H1 (cell line): ENCODE measurements at regions not wholly inside any gene's neighbourhood (a gene's known extent, or its start where the extent isn't known, plus 50 kb on each side); places are given as distances from the start of the nearest gene placed in this dataset.

ENCODE experiments used
- CHD1 ChIP-seq: IDR thresholded peaks from 2 replicates; pipeline ENCODE4 v1.6.1; 2012; ENCODE audit warnings: low read depth, low read length, improper control_type of control experiment
- EP300 ChIP-seq, 2 experiments: IDR thresholded peaks; 1 replicate in 1 of 2; 2 replicates in 1 of 2; pipeline ENCODE4 v1.6.1; 2011 to 2012; ENCODE audit warnings: low read depth in 2 of 2, low read length in 2 of 2, mild to moderate bottlenecking in 2 of 2, borderline replicate concordance in 1 of 2, inconsistent platforms in 1 of 2, moderate library complexity in 1 of 2
- RXRA ChIP-seq: IDR thresholded peaks from 2 replicates; pipeline ENCODE4 v1.6.1; 2011; ENCODE audit warnings: low read depth, mild to moderate bottlenecking, low read length, moderate library complexity; ENCODE audit not compliant: insufficient read depth
- SP2 ChIP-seq: IDR thresholded peaks from 2 replicates; pipeline ENCODE4 v1.6.1; 2012; ENCODE audit warnings: mild to moderate bottlenecking, low read length, inconsistent platforms
- ZNF274 ChIP-seq: IDR thresholded peaks from 2 replicates; pipeline ENCODE4 v1.7.0; 2012; ENCODE audit warnings: low read length, borderline replicate concordance; ENCODE audit errors: extremely low read depth

GRCh38 chr4:136644279-136644678 is 888.0 kb downstream of the PCDH18 start (continued):
- TF ChIP-seq EP300 (IDR thresholded peaks at IDR 0.05; ENCODE audit: borderline replicate concordance in 1 of 2, low read depth in 2 of 2, low read length in 2 of 2) (no peak), SP2 (no peak), CHD1 (no peak), ZNF274 (no peak), RXRA (no peak)
